PFSK-1 (cell line): ENCODE measurements at regions not wholly inside any gene's neighbourhood (a gene's known extent, or its start where the extent isn't known, plus 50 kb on each side); places are given as distances from the start of the nearest gene placed in this dataset.

Experiments
- FOXP2 ChIP-seq: optimal IDR thresholded peaks from 2 replicates; pipeline ENCODE3; 2011; ENCODE audit warnings: borderline replicate concordance, control low read depth, inconsistent platforms; ENCODE audit not compliant: insufficient read depth; ENCODE audit errors: extremely low read length, extremely low read depth
- POLR2AphosphoS5 ChIP-seq: IDR thresholded peaks from 2 replicates; pipeline ENCODE4 v1.6.1; 2012; ENCODE audit warnings: low read depth, mild to moderate bottlenecking, control low read depth, low read length, moderate library complexity
- SIN3A ChIP-seq: IDR thresholded peaks from 2 replicates; pipeline ENCODE4 v1.6.1; 2012; ENCODE audit warnings: mild to moderate bottlenecking, low read length, moderate library complexity, borderline replicate concordance; ENCODE audit not compliant: insufficient read depth
- TAF1 ChIP-seq: IDR thresholded peaks from 2 replicates; pipeline ENCODE4 v1.6.1; 2012; ENCODE audit warnings: low read length, control low read depth, borderline replicate concordance; ENCODE audit not compliant: insufficient read depth
- TF ChIP-seq, protein P1 (sequence below), 2 experiments: IDR thresholded peaks; 2 replicates each; pipeline versions ENCODE4 v1.6.1 to v1.8.0; 2011 to 2012; ENCODE audit warnings: low read depth in 2 of 2, low read length in 2 of 2, control low read depth in 1 of 2, inconsistent platforms in 1 of 2, mild to moderate bottlenecking in 1 of 2, moderate library complexity in 1 of 2; ENCODE audit not compliant: insufficient read depth in 1 of 2

DNA sequence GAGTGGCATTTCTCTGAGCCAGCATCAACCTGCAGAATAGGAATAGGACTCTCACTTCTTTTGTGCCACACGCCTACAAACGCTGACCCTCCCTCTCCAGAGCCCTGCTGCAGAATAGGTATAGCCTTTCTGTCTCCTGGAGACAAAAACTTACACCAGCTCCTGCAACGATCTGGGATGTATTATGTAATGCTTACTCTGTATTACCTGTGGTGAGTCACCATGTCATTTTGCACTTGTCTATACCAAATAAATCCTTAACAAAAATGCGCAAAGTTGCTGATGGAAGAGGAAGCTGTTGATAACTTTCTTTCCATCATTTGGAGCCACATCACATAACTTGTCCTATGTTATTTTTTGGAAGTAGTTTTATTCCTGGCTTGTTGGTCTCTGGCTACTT lies 155.8 kb upstream of the FNDC3A start:
- TF ChIP-seq TAF1, result no peak

DNA sequence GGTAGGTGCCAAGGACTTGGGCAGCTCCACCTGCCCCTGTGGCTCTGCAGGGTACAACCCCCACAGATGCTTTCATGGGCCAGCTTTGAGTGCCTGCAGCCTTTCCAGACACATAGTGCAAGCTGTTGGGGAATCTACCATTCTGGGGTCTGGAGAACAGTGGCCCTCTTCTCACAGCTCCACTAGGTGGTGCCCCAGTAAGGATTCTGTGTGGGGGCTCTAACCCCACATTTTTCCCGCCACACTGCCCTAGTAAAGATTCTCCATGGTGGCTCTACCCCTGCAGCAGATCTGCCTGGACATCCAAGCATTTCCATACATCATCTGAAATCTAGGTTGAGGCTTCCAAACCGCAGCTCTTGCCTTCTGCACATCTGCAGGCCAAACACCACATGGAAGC lies 149.7 kb upstream of the FNDC3A start:
- TF ChIP-seq SIN3A (no peak), POLR2AphosphoS5 (no peak), TAF1 (no peak), FOXP2 (no peak)
- TF ChIP-seq, protein P1, sequence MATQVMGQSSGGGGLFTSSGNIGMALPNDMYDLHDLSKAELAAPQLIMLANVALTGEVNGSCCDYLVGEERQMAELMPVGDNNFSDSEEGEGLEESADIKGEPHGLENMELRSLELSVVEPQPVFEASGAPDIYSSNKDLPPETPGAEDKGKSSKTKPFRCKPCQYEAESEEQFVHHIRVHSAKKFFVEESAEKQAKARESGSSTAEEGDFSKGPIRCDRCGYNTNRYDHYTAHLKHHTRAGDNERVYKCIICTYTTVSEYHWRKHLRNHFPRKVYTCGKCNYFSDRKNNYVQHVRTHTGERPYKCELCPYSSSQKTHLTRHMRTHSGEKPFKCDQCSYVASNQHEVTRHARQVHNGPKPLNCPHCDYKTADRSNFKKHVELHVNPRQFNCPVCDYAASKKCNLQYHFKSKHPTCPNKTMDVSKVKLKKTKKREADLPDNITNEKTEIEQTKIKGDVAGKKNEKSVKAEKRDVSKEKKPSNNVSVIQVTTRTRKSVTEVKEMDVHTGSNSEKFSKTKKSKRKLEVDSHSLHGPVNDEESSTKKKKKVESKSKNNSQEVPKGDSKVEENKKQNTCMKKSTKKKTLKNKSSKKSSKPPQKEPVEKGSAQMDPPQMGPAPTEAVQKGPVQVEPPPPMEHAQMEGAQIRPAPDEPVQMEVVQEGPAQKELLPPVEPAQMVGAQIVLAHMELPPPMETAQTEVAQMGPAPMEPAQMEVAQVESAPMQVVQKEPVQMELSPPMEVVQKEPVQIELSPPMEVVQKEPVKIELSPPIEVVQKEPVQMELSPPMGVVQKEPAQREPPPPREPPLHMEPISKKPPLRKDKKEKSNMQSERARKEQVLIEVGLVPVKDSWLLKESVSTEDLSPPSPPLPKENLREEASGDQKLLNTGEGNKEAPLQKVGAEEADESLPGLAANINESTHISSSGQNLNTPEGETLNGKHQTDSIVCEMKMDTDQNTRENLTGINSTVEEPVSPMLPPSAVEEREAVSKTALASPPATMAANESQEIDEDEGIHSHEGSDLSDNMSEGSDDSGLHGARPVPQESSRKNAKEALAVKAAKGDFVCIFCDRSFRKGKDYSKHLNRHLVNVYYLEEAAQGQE (IDR thresholded peaks at IDR 0.05; ENCODE audit: insufficient read depth in 1 of 2, low read depth in 2 of 2, low read length in 2 of 2), result no peak

DNA sequence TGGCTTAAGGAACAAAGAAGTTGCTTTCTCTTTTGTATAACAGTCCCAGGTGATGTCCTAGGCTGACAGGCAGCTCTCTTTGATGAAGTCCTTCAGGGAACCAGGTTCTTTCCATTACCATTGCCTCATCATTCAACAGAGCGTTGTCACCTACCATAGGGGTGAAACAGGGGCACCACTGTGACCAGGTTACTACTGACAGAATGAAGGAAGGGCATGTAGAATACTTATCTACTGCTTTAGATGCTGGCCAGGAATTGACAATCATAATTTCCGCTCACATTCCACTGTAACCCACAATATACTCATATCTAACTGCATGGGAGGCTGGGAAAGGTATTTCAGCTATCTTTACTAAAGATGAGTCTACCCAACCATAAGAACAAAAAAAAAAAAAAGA lies 148.0 kb upstream of the FNDC3A start:
- TF ChIP-seq SIN3A (no peak), FOXP2 (no peak), TAF1 (no peak), POLR2AphosphoS5 (no peak)
- TF ChIP-seq, protein P1 (IDR thresholded peaks at IDR 0.05; ENCODE audit: insufficient read depth in 1 of 2, low read depth in 2 of 2, low read length in 2 of 2), result no peak

DNA sequence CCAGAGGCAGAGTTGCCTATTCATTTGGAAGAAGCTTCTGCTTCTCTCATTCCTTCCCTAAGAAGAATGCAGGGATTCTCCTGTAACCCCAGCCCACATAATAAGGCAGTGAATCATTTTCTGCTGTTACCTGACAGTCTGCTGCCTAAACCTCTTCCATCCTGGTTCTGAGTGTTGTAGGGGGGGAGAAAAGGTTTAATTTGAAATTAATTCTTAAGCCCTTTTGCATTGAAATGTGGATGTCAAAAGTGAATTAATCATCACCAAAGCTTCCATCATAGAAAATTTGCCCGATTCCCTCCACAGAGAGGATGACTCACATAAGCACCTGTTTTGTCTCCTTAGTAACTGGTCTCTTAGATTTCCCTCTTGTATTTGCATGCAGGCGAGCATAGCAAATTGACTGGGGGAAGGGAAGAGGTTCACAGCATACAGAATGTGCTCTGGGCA lies 146.7 kb upstream of the FNDC3A start:
- no peak for TF ChIP-seq TAF1
- TF ChIP-seq, protein P1 (IDR thresholded peaks at IDR 0.05; ENCODE audit: insufficient read depth in 1 of 2, low read depth in 2 of 2, low read length in 2 of 2), result no peak
- no peak for TF ChIP-seq FOXP2
- TF ChIP-seq POLR2AphosphoS5, result no peak

DNA sequence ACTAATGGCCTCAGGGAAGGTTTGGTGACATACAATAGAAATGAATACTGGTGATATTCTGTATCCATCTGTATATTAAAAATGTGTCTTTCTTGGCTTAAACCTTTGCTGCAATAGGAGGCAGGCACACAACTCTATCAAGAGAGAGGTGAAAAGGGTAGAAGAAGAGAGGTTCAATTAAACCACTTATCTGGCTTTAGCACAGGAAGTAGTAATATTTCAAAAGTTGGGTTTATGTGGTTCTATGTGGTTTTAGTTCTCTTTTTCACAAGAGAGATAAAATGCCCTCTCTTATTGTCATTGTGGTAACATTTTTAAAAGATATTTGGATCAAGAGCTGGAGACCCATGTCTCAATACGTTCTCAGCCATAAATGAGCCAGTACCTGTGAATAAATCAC lies 146.2 kb upstream of the FNDC3A start:
- TF ChIP-seq FOXP2 (no peak), POLR2AphosphoS5 (no peak), TAF1 (no peak), SIN3A (no peak)
- TF ChIP-seq, protein P1 (IDR thresholded peaks at IDR 0.05; ENCODE audit: insufficient read depth in 1 of 2, low read depth in 2 of 2, low read length in 2 of 2), result no peak

DNA sequence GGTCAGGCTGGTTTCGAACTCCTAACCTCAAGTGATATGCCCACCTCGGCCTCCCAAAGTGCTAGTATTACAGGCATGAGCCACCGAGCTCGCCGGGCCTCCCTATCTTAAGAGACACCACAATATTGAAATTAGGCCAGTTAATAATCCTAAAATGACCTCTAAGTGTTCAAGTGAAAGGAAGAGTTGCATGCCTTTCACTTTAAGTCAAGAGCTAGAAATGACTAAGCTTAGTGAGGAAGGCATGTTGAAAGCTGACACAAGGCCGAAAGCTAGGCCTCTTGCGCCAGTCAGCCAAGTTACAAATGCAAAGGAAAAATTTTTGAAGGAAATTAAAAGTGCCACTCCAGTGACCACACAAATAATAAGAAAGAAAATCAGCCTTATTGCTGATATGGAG lies 144.5 kb upstream of the FNDC3A start:
- TF ChIP-seq TAF1 (no peak), POLR2AphosphoS5 (no peak), SIN3A (no peak), FOXP2 (no peak)
- TF ChIP-seq, protein P1 (IDR thresholded peaks at IDR 0.05; ENCODE audit: insufficient read depth in 1 of 2, low read depth in 2 of 2, low read length in 2 of 2), result no peak
